NCI-H1930 (cell line): ENCODE measurements at regions not wholly inside any gene's neighbourhood (a gene's known extent, or its start where the extent isn't known, plus 50 kb on each side); places are given as distances from the start of the nearest gene placed in this dataset.
A peak's percentile ranks its signal among the peaks of the same experiment; 100 is the strongest.

Experiments
- DNase-seq, 2 experiments: peaks; one replicate each; lab custom pipeline; 2025; lab: John Stamatoyannopoulos, UW

DNA sequence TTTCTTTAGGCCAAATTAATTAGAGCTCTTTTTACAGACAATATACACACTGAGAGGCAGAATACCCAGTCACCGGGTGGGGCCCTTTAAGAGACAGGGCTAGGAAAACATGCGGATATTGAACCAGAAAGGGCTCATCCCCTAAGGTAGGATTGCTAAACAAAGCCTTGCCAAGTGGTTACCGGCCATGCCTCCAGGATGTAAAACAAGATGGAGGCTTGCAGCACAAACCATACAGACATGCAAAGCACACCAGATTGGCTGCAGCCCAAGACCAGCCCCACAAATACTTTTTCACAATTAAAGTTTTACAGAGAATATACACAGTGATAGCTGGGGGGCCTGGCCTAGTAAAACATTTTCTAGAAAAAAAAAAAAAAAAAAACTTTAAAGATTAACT lies 210.0 kb downstream of the KLHL4 start:
- DNase-seq, result peak; percentile 3 to 44

DNA sequence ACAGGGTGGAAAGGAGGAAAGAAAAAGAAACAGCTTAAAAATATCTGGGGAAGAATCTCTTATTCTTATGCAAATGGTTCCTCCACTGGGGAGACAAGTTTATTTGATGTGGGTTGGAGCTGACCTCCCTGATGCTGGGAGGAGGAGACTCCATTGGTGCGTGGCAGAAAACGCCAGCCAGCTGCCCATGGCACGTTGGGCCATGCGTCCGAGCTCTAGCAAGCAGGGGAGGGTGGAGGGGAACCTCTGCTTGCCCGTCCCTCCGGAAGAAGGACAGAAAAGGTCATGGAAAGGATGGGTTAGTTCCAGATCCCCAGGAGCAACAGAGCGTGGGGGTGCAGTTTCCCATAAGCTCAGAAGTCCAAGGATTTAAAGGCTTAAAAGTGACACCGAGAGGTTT lies 210.4 kb downstream of the KLHL4 start:
- no peak for DNase-seq

DNA sequence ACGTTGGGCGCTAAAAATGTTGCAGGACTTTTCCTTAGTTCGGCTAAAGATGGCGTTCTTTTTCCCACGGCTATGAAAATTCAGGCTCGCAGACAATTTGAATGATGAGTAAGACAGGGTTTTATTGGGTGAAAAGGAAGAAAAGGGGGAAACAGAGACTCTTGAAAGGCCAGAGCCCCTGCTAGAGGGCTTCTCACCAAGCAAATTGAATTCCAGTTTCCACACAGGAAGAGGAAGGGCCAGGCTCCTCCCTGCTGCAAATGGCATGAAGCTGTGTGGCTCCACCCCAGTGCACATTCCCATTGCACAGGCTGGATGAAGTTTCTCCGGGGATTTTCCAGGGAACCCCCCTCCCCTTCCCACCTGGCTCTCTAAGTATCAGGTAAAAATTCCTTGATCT lies 210.9 kb downstream of the KLHL4 start:
- peak in 1 of 2 experiments; percentile 34 for DNase-seq

DNA sequence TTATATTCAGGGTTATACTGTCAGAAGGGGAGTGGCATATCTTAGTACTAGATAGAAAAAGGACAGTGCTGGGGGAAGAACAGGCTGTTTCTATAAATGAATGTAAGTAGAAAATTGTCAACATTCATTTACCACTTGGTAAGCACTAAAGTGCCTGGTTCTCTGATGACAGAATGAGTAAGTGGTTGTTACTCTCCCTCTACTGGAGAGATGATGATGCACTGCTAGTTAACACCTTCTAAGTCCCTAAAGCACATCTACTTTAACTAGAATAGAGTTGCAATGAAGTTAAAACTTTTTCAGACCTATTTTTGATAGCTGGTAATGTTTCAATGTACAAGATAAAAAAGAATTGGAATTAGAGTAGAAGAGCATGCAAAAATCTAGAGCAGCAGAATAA lies 214.5 kb downstream of the KLHL4 start:
- no peak for DNase-seq

DNA sequence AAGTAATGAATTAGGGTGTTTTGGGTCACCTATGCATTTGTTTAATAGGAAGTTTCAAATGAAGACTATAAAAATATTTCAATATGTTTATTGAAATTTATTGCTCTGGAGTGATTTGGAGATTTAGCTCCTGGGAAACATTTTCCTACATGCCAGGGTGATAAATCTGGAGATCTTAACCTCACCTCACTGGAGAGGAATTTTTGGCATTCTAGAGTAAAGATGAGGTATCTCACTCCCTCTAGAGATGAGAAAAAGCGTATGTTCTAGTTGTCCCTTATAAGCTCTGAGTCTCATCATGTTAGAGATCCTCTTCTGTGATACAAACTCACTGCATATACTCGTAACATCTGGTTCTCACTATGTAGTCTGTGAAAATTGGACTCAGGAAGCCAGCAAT lies 219.0 kb downstream of the KLHL4 start:
- DNase-seq, result no peak

DNA sequence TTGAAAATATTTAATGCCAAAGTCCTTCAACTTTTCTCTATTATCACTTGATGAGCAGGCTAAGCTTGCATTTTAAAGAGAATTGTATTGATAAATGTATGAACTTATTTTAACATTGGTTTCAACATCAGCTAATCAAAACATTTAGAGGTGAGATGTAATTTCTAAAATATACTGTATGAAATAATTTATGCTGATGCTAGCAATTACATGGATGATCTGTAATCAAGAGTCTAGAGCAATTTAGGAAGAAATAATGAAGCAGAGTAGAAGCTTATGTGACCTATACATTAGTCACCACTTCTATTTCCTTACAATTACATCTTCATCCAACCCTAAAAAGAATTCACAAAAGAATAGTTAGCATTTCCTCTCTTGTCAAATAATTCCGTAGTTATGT lies 226.8 kb downstream of the KLHL4 start:
- no peak for DNase-seq

DNA sequence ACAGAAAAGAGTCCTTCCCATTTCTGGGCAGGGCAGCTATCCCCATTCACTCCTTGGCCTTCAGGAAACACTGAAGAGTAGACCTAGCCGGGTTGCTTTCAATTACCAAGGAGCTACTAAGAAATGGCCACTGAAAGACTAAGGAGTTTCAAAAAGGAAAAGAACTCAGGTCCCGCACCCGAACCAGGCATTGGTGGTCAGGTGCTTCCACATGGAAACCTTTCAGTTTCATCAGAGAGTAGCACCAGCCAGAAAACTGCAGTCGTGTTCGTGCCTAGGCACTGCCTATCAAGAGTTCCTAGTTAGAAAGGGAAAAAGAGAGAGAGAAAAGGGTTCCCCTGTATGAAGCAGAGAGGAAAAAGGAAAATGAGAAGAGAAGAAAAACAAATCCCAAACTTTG lies 237.9 kb downstream of the KLHL4 start:
- no peak for DNase-seq

DNA sequence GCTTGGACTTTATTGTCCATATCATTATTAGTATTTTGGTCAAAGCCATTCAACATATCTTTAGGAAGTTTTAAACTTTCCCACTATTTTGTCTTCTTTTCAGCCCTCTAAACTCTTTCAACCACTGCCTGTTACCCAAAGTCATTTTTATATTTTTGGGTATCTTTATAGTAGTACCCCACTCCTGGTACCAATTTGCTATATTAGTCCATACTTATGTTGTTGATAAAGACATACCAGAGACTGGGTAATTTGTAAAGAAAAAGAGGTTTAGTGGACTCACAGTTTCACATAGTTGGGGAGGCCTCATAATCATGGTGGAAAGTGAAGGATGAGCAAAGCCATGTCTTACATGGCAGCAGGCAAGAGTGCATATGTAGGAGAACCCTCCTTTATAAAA lies 271.4 kb downstream of the KLHL4 start:
- no peak for DNase-seq

DNA sequence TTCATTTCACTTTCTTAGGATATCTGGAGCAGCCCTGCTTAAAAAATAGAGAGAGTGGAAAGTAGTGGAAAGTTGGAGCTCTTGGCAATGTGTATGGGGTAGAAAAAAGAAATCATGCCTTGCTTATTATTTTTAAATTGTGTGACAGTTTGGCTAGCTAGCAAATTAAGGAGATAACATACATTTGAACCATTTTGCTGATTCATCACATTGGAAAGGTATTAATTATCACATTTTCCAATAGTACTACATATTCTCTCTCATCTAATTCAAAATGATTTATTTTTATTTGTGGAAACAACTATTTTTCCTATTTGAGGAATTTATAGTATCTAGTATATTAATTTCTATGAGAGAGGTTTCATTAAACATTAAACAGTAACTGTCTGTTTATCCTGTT lies 280.4 kb downstream of the KLHL4 start:
- DNase-seq, result no peak

DNA sequence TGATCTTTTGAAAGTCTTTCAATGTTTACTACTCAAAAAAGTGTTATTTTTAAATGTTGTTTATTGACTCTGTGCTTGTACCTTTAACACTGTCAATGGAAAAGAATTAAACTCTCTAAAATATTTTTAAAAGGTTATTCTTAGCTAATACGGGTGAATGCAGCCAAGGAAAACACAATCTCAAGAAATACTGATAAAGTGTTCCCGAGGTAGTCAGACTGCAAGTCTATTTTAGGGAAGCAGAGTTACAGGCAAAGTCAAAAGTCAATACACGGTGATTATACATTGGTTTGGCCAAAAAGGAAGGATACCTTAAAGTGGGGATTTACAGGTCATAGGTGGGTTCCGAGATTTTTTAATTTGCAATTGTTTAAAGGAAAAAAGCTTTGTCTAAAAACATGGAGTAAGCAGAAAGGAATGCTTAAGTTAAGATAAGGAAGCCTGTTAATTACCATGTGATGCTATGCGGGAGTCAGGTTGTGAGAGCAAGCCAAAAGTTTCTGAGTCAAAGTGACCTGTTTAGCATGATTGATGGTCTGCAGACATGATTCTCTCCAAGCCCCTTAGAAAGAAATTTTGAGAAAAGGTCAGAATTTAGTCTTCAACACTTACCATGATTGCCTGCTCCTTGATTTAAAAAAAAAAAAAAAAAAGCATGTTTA lies 288.4 kb downstream of the KLHL4 start:
- no peak for DNase-seq

DNA sequence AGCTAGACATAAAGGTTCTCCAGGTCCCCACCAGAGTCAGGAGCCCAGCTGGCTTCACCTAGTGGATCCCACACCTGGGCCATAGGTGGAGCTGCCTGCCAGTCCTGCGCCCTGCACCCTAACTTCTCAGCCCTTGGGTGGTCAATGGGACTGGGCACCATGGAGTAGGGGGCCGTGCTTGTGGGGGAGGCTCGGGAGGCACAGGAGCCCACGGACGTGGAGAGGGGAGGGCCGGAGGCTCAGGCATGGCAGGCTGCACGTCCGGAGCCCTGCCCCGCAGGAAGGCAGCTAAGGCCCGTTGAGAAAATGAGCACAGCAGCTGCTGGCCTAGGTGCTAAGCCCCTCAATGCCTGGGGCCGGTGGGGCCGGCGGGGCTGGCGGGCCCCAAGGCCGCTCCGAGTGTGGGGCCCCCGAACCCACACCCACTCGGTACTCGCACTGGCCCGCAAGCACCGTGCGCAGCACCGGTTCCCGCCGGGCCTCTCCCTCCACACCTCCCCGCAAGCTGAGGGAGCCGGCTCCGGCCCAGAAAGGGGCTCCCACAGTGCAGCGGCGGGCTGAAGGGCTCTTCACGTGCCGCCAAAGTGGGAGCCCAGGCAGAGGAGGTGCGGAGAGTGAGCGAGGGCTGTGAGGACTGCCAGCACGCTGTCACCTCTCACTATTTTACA lies 291.1 kb downstream of the KLHL4 start:
- no peak for DNase-seq

DNA sequence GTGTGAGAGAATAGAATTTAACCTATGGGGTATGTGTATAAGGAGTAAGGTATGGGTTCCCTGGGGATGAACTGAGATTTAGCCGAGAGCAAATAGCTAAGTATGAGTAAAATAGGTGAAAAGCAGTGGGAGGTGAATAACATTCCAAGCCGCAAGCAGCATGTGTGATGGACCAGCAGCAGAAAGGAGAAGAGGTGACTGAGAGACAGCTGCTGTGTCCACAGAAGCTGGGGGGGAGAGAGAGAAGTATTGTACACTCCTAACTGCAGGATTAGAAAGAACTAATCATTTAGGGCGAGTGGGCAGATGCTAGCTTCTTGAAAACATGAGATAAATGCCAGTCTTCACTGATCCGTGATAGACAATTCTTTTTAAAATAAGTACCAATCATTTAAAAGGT lies 296.0 kb downstream of the KLHL4 start:
- DNase-seq, result no peak

DNA sequence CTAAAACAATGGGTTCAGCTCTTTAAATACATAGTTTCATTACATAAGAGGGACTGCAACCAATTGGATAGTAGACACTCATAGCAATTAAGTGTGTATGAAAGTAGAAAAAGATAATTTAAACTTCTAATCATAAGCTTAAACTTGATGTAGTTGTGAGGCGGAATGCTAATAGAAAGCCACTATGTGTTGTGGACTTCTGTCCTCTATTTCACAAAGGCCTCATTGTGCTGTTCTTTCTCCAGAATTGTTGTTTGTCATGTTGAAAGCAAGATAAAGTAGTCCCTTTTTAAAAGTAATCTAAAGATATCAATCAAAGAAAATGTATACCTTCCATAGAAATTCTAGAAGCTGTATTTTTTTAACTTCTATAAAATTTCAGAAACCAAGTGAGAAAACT lies 329.4 kb downstream of the KLHL4 start:
- DNase-seq, result no peak

DNA sequence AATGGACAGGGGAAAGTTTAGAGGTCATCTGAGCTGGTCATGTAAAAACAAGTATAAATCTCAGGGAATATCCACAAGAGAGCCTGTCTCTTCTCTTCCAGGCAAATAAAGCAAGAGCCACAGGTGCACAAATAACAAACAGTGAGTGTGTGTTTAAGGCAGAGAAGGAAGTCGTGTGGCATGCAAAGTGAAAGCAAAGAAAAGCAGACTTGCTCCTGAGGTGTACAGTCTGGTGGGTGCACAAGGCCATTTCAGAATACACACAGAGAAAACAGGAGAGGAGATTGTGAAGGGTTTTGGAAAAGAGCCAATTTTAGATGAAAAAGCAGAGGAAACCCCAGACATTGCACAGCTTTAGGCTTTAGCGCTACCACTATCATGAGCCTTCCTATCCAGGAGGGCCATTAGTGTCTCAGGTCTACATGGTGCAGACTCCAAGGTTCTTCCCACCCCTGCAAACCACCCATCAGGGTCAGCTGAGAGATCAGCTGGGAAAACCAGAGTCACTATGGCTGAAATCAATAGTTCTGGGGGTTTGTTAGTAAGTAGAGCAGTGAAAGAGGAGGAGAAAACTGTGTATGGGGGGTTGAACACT lies 355.8 kb downstream of the KLHL4 start:
- no peak for DNase-seq

DNA sequence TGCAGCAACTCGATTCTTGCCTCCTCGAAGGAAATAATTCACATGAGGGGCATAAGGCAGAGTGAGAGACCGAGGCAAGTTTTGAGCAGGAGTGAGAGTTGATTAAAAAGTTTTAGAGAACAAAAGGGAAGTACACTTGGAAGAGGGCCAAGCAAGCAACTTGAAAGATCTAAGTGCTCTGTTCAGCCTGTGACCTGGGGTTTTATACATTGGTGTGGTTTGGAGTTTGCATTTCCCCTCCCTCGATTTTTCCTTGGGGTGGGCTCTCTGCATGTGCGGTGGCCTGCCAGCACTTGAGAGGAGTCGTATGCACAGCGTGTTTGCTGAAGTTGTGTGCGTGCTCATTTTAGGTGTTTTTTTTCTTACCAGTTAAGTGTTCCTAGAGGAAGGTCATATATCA lies 356.4 kb downstream of the KLHL4 start:
- DNase-seq, result no peak

DNA sequence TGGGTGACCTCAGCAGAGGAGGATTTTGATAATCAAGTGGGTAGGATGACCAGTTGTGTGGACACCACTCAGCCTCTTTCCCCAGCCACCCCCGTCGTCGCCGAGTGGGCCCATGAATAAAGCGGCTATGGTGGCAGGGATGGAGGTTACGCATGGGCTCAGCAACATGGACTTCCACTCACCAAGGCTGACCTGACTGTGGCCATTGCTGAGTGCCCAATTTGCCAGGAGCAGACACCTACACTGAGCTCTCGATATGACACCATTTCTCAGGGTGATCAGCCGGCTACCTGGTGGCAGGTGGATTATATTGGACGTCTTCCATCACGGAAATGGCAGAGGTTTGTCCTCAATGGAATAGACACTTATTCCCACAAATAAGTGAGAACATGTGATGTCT lies 361.3 kb downstream of the KLHL4 start:
- no peak for DNase-seq

DNA sequence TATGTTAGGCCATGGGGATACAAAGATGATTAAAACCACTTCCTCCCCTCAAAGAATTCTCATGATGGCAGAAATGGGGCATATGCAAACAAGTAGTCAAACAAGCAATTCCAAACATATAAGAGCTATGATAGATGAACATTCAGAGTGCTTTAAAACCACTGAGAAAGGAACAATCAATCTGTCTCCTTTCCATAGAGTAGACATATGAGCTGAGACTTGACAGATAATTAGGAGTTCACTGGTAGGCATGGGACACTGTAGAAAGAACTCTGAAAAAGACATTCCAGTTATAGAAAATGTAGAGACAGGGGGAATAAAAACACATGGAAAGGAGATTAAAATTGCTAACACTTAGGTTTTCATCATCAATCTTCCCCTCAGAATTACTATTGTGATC lies 372.8 kb downstream of the KLHL4 start:
- DNase-seq, result no peak

DNA sequence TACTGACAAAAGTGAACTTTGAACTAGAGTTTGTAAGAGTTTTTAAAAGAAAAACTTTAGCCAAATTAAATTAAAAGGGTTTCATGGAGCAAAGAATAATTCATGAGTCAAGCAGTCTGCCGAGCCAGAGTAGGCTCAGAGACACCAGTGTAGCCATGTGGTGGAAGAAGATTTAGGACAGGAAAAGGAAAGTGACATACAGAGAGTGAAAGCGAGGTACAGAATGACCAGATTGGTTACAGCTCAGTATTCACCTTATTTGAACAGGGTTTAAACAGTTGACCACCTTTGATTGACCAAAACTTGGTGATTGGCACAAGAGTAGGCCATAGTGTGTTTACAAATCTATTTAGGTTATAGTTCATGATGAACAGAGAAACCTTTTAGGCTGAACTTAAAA lies 377.8 kb downstream of the KLHL4 start:
- DNase-seq, result no peak

DNA sequence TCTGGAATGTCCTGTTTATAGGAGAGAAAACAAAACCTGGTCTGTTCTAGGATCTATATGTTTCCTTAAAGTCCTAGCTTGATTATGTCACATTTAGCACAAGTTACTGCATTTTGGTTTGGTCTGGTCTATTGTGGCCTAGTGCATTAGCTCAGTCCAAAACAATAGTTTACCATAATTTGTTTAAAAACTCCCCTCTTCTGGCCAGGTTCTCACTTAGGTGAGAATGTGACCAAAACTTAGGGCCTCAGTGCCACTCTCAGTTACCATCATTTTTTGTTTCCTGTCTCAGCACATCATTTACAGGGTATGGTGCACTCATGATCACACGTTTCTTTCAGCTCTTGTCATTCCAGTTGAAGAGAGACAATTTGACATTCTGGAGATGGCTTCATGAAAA lies 378.5 kb downstream of the KLHL4 start:
- no peak for DNase-seq

DNA sequence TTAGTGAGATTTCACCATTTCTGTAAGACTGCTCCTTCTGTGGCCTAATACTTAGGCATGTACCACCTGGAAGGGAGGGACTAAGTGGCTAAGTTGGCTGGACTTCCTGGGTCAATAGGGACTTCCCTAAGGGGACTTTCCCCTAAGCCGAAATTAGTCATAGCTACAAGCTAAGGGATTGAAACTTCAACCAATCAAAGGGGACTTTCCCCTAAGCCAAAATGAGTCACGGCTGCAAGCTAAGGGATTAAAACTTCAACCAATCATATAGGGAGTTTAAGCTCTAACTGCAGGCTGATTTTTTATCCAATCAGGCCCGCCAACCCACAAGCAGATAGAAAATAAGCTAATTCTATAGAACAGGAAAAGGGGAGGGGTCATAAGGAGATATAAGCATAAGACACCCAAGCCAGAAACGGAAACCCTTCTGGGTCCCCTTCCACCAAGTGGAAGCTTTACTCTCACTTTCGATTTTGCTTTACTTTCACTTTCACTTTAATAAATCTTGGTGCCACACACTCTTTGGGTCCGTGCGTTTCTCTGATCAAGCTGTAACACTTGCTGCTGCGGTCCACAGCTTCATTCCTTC lies 382.8 kb downstream of the KLHL4 start:
- no peak for DNase-seq

DNA sequence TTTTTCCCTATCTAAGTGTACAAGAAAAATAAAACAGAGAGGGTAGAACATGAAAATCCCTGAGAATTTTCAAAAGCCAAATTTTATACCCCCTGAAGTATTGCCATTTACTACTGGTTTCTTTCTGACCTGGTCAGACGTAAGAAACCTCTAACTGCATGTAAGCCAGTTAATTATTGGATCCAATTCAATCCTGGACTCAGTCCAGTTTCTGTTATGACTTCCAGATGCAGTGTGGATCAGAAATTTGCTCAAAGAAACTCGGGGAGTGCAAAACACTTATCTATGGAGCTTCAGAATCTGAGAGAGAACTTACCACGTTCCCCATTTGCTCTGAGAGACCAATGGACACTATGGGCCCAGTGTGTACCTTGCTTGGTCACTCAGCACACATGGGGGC lies 383.5 kb downstream of the KLHL4 start:
- DNase-seq, result no peak

DNA sequence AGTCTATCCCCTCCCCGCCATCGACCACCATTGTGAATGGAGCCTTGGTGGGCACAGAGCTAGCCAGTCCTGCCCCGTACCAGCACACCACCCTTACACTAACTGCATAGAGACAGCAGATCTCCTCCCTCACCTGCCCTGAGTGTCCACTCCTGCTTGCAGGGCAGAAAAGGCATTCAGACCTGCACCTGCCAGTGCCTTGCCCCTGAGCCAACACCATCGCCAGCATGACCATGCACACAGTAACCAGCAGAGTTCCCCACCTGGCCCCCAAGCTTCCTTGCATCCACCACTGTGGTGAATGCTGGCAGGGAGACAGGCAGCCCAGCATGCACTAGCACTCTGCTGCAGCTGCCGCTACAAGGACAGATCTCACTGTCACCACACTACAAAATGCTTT lies 397.1 kb downstream of the KLHL4 start:
- no peak for DNase-seq

DNA sequence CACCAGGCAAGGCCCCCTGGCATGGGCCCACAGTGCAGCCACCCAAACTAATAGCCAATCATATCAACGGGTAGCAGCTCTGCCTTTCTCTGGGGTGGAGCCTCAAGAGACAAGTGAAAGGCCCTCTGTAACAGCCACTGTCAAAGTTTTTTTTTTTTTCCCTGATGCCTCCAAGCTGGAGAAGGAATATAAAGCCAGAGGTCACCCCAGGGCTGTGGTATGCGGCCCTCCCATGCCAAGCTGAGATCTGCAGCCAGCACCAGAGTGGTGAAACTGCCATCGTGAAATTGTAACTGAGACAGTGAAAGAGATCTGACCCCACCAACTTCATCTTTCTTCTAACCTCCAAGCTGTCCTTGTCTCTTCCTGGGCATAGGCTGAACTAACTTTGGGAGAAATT lies 407.0 kb downstream of the KLHL4 start:
- no peak for DNase-seq
